NCI-H1105 (cell line): ENCODE measurements at regions not wholly inside any gene's neighbourhood (a gene's known extent, or its start where the extent isn't known, plus 50 kb on each side); places are given as distances from the start of the nearest gene placed in this dataset.
"Not testable (repeated sequence)": the region's sequence is repeated elsewhere in the genome, so short reads cannot be mapped to it uniquely, and the experiment has no call there.

ENCODE experiments used
- DNase-seq: peaks from one replicate; lab custom pipeline; 2025; lab: John Stamatoyannopoulos, UW

- no peak for DNase-seq
Measured at GRCh38 chr4:18442957-18443356, 421.4 kb upstream of the LCORL start.

GRCh38 chr4:18441676-18442075 lies 420.1 kb upstream of the LCORL start:
- no peak for DNase-seq

DNA sequence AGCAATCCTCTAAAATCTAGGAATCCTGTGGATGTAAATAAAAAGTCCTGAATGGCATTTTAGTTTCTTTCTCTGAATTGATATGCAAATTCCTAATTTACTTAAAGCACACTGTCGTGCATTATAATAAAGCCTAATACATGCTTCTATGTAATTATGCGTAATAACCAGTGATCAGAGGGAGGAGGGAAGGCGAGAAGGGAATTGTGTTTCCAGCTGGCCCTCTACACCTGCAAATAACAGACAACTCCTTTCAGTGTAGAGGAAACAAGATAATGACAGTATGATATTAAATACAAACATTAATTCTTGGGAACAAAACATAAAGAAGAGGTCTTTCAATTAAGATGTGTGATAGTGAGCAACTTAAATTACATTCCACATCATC lies 419.6 kb upstream of the LCORL start:
- no peak for DNase-seq

GRCh38 chr4:18440527-18441202 lies 419.1 kb upstream of the LCORL start:
- DNase-seq = no peak

- no peak for DNase-seq
Measured at GRCh38 chr4:18439311-18439710, 417.8 kb upstream of the LCORL start.

DNA sequence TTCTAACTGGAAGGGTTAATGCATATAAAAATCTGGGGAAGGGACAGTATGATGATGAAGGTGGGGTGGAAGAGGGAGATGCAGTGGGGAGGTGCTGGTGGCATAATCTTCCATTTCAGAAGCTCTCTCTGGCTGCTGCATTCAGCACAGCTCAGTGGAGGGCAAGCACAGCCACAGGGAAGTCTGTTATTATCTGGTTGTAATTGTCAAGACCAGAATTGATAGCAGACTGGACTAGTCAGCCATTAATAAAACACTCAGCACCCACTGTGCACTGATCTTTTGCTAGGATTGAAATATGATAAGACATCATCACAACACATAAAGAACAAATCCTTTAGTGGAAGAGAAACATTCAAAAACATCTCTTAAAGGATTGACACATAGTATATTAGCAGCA lies 414.2 kb upstream of the LCORL start:
- DNase-seq = no peak

GRCh38 chr4:18422685-18423084 lies 401.1 kb upstream of the LCORL start:
- DNase-seq = no peak

DNA sequence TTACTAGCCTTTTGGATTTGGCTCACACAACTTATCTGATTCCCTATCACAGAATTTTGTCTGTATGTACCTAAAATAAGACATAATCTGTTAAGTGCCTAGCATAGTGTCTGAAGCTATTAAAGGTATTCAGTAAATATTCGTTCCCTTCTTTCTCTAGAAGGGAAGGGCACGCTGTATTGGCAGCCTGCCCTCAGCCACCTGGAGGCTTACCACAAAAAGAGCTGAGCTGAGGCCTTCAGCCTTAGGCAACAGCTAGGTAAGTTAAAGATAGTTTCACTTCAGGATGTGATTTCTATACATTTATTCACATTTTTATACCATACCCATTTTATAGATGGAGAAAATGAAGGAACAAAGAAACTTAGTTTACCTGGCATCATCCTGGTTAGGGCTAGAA lies 400.0 kb upstream of the LCORL start:
- no peak for DNase-seq

GRCh38 chr4:18419780-18420179 lies 398.2 kb upstream of the LCORL start:
- DNase-seq = no peak

DNA sequence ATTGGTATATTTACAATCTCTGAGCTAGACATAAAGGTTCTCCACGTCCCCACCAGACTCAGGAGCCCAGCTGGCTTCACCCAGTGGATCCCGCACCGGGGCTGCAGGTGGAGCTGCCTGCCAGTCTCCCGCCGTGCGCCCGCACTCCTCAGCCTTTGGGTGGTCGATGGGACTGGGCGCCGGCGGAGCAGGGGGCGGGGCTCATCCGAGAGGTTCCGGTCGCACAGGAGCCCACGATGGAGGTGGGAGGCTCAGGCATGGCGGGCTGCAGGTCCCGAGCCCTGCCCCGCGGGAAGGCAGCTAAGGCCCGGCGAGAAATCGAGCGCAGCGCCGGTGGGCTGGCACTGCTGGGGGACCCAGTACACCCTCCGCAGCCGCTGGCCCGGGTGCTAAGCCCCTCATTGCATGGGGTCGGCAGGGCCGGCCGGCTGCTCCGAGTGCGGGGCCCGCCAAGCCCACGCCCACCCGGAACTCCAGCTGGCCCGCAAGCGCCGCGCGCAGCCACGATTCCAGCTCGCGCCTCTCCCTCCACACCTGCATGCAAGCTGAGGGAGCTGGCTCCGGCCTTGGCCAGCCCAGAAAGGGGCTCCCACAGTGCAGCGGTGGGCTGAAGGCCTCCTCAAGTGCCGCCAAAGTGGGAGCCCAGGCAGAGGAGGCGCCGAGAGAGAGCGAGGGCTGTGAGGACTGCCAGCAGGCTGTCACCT lies 396.8 kb upstream of the LCORL start:
- not testable (repeated sequence) for DNase-seq

DNA sequence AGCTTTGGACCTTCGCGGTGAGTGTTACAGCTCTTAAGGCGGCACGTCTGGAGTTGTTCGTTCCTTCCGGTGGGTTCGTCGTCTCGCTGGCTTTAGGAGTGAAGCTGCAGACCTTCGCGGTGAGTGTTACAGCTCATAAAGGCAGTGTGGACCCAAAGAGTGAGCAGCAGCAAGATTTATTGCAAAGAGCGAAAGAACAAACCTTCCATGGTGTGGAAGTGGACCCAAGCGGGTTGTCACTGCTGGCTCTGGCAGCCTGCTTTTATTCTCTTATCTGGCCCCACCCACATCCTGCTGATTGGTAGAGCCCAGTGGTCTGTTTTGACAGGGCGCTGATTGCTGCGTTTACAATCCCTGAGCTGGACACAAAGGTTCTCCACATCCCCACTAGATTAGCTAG lies 396.1 kb upstream of the LCORL start:
- not testable (repeated sequence) for DNase-seq

GRCh38 chr4:18406264-18406663 lies 384.7 kb upstream of the LCORL start:
- DNase-seq = no peak

GRCh38 chr4:18405054-18405453 lies 383.5 kb upstream of the LCORL start:
- no peak for DNase-seq

DNA sequence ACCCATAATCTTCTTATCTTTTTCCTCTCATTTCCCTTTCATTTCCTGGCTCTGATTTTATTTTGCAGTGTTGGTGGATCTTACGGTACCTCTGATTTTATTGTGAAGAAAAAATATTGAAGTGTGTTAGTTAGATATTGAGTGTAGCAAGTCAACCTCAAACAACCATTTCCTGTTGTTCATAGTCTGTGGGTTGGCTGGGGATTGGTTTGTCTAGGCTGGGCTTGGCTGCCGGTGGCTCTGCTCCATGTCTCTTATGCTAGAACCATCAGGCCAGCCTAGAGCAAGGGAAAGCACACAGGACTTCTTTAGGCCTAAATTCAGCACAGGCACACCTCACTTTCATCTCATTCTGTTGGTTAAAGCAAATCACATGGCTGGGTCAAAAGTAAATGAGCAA lies 383.1 kb upstream of the LCORL start:
- DNase-seq = no peak

DNA sequence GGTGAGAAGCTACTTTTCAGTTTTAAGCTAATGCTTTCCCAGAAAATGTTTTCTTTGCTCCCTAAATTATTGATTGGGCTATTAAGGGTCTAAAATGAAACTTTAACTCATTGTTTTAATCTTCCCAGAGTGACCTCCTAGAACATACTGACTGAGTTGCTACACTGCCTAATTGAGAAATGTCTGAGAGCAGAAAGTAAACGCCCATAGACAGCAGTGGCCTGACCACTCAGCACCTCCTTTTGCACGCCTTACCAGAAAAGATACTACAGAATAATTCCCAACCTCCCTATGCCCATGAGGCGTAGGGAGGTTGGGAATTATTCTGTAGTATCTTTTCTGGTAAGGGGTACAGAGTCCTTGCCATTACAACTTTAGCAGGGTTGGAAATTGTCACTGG lies 381.8 kb upstream of the LCORL start:
- no peak for DNase-seq

DNA sequence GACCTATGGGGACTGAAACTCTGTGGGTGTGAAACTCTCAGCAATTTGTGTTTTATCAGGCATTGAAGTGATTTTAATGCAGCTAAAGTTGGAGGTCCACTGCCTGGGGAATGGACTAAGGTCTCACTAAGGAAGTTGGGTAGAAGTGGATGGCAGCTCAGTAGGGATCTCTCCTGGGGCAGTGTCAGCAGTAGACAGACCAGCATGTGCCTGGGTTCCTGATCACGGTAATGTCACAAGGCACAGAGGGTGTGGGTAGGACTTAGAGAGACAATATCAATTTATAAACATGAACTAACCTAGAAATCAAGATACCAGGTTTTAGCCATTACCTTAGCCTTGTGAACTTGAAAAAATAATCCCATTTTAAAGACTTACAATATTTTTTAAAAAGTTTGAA lies 380.3 kb upstream of the LCORL start:
- no peak for DNase-seq

GRCh38 chr4:18401425-18401824 lies 379.9 kb upstream of the LCORL start:
- no peak for DNase-seq

DNA sequence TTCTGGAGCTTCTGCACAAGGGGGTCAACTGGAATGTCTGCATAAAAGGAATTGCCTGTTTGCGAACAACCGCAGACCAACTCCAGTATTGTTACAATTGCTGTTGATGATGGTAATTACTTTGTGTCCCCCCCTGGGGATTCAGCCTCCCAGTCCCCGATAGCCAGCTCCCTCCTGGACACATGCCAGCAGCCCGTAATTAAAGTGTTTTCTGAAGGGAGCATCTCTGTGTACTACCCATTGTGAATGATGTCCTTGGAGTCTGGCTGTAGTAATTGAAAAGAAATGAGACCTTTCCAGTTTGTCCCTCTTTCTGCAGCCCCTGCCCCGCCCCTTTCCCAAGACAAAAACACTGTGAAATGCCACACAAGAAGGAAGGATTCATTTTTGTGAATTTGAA lies 377.1 kb upstream of the LCORL start:
- peak; percentile 62 for DNase-seq

GRCh38 chr4:18397681-18398390 lies 376.3 kb upstream of the LCORL start:
- no peak for DNase-seq

DNA sequence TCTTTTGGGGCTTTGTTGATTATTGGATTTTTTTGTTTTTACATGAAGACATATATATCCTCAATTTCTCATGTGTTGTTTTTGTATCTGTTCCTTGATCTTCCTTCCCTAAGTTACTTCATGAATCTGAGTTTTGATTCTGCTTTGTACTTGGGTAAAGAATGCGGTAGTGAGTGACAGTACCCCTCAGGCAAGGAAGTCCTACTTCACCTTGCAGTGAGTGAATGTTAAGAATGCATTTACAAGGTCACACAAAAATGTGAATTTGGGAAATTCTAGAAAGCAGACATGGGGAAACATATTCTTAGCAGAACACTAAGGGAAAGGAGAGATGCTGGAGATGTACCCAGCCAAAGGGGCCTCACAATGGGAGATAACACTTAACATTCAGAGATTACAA lies 373.1 kb upstream of the LCORL start:
- no peak for DNase-seq

GRCh38 chr4:18391354-18391728 lies 369.8 kb upstream of the LCORL start:
- DNase-seq = no peak

DNA sequence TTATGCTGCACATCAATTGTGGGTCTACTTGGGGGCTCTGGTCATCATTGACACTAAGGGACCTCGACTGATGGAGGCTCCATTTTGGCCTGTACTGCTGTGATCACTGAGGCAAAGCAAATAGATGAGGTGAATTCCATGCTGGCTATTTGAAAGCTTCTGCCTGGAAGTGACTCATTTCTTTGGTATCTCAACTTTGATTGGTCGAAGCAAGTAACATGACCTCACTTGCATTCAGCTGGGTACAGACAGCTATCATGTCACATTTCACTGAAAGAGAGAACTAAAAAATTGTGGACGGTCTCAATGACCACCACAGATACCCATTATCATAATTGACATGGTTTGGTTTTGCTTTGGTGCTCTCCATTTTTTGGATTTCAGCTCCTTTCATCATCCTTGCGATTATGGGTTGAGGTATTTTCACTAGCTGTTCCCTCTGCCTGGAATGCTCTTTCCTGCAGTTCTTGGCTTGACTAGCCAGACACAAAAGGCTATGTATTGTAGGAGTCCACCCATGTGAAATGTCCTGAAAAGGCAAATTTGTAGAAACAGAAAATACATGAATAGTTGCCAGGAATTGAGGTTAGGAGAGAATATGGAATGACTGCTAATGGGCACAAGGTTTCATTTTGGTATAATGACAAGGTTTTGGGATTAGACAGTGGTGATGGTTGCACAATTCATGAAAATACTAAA lies 369.2 kb upstream of the LCORL start:
- no peak for DNase-seq

- DNase-seq = no peak
Measured at GRCh38 chr4:18389115-18389514, 367.6 kb upstream of the LCORL start.
